IPS-11a (cell line): ENCODE measurements at regions not wholly inside any gene's neighbourhood (a gene's known extent, or its start where the extent isn't known, plus 50 kb on each side); places are given as distances from the start of the nearest gene placed in this dataset.

Source experiments
- H3K4me3 ChIP-seq: one replicate; pipeline ENCODE4 v1.5.1; 2013; ENCODE audit warnings: low read depth, low read length, control low read depth

DNA sequence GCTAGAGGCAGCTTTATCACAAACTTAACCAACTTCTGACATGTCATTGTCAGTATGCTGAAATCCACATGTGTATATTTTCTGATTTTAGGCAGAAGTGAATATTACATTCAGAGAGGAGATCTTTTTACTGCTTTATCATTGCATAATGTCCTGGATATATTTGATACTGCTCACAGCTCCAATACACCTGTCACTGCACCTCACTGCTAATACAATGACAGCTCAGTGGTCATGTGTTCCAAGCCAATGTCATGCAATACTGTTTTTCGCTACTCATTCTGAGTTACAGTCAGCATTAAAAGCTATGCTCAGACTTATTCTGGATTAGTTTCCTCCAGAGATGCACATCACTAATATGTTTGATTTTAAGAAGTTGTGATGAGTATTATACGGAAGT is 1604.6 kb downstream of the HACE1 start:
- no peak overlapping the region for H3K4me3 ChIP-seq

DNA sequence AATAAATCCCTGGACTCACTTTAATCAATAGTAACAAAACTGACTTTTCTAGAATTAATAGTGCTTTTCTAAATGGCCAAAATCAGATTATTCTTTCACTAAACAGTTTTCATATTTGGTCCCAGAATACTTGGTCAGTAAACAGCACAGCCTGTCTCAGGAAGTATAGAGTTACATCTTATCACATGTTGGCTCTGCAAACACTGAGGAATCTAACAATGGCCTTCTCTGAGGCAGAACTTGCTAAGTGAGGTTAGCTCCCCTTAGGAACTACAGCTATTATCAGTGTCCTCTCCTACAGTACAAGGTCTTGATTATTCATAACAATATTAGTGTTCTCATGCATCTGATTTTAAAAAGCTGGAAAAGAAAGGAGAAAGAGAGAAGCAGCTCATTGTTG is 1622.8 kb downstream of the HACE1 start:
- H3K4me3 ChIP-seq: no peak overlapping the region

DNA sequence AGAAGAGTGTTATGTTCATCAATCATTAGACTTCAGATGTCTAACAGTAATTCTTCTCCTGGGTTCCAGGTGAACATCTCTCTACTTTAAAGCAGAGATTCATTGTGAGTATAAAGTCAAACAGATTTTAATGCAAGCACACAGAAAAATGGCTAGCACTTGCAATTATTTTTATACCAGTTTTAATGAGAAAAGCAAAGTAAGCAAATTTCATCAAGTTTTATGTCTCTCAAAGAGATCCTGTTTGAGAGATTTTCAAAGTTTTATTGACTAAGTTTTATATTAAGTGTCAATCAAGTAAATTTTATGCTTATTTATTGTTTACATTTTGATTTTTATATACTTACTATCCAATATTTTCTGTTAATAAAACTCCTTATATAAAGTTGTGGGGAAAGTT is 1628.5 kb downstream of the HACE1 start:
- H3K4me3 ChIP-seq: no peak overlapping the region

DNA sequence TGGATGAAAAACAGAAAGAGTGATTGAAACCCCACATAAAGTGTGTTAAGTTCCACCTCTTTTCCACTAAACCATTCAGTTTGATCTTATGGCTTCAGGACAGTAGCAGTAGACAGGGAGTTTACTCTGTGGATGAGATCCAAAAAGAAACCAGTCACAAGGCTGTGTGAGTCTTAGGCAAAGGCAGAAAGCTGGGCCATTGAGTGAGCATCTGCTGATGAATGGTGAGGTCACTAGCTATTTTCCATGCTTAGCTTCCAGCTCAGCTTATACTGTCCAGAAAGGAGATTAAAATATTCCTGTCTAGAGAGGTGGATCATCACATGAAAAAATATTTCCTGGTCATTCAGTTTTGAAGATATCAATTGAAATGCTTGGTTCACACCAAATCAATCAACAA is 1643.9 kb downstream of the HACE1 start:
- no peak overlapping the region for H3K4me3 ChIP-seq

DNA sequence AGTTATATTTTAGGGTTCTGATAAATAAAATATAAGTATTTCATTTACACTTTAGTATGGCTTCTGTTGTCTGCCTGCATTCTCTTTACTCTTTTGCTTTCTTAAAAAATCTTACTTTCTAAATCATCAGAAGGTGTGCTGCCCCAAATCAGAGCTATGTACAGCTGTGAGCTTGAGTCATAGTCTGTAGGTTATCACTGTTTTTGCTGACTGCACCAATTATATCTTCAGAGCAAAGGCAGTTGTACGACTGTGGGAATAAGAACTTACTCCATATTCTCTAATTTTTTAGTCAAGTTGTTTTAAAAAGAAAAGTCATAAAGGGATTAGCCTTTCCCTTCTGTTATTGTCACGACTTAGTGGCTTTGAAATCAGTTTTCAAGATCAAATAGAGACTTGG is 1649.0 kb downstream of the HACE1 start:
- no peak overlapping the region for H3K4me3 ChIP-seq

DNA sequence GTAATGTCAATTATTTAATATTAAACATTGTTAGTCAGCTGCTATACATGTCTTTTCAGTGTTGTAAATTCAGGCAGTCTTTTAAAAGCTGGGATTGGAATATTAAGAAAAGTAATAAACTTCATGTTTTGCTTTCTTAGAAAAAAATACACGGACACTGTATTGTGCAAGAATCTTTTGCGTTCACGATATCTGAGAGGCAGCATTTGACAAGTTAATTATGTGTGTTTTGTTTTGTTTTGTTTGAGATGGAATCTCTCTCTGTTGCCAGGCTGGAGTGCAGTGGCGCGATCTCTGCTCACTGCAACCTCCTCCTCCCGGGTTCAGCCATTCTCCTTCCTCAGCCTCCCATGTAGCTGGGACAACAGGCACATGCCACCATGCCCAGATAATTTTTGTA is 1661.3 kb downstream of the HACE1 start:
- no peak overlapping the region for H3K4me3 ChIP-seq

DNA sequence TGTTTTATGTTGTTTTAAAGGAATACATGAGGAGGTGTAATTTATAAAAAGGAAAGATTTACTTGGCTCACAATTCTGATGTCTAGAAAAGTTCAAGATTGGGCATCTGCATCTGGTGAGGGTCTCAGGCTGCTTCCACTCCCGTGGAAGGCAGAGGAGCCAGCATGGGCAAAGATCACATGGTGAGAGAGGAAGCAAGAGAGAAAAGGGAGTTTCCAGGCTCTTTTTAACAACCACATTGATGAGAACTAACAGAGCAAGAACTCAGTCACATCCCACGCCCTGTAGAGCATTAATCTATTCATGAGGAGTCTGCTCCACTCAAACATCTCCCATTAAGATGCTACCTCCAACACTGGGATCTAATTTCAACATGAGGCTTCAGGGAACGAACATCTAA is 1666.3 kb downstream of the HACE1 start:
- H3K4me3 ChIP-seq: no peak overlapping the region

DNA sequence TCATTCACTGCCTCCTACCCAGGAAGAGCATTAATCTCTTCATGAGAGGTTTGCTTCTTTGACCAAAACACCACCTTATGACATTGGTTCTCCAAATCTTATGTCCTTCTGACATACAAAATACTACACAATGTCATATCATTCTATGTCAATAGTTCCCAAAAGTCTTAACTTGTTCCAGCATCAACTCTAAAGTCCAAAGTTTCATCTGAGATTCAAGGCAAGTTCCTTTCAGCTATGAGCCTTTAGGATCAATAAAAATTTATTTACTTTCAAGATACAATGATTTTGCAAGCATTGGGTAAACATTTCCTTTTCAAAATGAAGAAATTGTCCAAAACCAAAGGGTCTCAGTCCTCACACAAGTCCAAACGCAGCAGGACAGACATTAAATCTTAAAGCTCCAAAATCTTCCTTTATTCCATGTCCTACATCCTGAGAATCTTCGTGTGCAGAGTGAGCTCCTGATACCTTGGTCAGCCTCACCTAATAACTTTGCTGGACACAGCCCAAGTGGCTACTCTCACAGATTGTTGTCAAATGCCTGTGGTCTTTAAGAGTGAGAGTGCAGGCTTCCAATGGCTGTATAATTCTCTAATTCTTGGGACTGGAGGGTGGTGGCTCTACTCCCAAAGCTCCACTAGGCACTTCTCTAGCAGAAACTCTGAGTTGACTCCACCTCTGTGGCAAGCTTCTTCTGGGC is 1668.2 kb downstream of the HACE1 start:
- H3K4me3 ChIP-seq: no peak overlapping the region

DNA sequence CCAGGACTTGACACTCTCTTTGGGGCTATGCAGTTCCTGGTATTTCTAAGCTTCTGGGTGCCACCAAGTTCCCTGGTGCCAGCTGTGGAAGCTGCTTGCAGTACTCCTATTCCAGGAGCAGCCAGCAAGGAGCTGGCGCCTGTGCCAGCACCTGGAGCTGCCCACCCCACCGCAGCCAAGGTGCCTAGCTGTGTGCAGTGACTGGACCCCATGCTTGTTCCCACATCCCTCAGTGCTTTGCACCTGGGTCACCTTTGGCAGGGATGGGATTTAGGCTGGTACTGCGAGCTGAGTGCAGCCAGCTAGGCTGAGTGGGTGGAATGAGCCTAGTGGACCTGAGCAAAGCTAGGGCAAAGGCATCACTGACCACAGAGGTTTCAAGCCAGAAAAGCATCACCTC is 1674.9 kb downstream of the HACE1 start:
- no peak overlapping the region for H3K4me3 ChIP-seq

DNA sequence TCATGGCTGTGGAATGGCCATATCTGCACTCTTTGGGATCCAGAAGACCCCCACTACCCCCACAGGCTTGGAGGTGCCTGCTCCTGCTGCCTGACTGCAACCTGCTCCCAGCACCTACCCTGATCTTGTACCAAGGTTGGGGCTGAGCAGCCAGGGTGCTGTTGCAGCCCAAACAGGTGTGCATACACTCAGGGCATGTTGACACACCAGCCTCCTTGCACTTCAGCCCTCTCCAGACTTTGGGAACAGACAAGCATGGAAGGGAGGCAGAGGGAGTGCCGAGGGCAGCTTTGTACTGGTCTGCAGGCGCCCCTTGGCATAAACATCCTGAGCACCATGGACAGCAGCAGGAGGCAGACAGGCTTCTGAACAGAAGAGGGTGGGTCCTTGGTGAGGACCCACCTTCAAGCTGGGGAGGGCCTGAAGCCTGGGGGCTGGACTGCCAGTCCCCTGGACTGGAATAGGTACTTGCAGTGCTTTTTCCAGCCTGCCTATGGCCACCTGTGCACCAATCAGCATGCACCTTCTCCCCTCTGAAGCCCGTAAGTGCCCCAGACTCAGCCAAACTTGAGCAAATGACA is 1675.8 kb downstream of the HACE1 start:
- no peak overlapping the region for H3K4me3 ChIP-seq

DNA sequence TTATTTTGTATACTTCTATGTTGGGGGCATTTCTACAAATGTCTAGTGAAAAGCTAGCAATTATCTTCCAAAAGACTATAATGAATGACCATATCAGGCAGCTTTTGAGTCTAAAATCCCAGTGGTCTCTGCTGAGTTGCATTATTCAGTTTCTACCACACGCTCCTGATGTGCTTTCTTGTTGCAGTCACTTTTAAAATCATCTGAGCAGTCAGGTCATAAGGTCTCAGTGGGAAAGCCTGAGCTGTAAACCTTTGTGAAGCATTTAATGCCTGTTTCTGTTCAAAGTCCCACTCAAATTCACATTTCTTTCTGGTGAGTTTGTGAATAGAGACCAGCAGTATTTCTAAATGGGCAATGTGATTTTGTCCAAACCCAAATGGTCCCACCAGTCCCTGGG is 1681.5 kb downstream of the HACE1 start:
- no peak overlapping the region for H3K4me3 ChIP-seq

DNA sequence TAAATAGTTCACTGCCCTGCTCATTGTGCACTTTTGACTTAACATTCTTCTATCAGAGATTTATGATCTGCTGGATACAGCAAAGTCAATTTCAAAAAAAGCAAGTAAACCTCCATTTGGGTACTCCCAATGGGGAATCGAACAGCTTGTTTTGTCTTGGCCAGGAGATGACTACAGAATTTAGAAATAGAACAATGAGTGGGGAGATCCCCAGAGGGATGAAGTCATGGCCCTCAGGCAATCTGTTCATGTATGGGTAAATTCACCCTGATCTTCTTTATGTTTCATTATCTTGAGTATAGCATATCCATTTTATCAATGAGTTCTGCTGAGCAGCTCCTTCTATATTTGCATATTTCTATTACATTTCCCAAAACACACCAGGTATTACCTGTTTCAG is 1681.9 kb downstream of the HACE1 start:
- H3K4me3 ChIP-seq: no peak overlapping the region

DNA sequence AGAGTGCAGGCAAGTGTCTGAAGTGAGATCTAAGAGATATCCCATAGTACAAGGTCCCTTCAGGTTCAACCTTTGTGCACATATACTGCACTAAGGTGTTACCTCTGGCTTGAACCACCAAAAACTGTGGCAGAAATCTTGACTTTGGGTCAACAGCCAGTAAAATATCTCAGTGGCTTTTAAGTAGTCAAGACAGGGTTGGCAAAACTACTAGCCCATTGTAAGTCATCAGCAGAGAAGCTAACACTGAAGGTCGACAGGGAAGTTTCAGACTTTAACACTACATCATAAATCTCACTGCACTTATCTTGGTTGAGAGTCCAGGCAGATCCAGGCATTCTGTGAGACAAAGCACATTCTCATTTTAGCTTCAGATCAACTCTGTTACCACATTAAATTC is 1684.7 kb downstream of the HACE1 start:
- no peak overlapping the region for H3K4me3 ChIP-seq

DNA sequence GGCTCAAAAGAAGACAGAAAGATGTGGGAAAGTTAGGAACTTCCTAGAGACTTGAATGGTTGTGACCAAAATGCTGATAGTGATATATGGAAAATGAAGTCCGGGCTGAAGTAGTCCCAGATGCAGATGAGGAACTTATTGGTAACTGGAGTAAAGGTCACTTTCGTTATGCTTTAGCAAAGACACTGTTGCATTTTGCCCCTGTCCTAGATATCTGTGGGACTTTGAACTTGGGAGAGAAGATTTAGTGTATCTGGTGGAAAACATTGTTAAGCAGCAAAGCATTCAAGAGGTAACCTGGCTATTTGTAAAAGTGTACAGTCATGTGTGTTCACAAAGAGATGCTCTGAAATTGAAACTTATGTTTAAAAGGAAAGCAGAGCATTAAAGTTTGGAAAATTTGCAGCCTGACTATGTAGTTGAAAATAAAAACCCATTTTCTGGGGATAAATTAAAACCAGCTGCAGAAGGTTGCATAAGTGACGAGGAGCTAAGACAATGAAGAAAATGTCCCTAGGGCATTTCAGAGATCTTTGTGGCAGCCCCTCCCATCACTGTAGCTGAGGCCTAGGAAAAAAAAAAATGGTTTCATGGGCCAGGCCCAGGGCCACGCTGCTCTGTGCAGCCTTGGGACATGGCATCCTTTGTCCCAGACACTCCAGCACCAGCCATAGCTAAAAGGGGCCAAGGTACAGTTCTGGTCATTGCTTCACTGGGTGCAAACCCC is 1692.2 kb downstream of the HACE1 start:
- H3K4me3 ChIP-seq: no peak overlapping the region

DNA sequence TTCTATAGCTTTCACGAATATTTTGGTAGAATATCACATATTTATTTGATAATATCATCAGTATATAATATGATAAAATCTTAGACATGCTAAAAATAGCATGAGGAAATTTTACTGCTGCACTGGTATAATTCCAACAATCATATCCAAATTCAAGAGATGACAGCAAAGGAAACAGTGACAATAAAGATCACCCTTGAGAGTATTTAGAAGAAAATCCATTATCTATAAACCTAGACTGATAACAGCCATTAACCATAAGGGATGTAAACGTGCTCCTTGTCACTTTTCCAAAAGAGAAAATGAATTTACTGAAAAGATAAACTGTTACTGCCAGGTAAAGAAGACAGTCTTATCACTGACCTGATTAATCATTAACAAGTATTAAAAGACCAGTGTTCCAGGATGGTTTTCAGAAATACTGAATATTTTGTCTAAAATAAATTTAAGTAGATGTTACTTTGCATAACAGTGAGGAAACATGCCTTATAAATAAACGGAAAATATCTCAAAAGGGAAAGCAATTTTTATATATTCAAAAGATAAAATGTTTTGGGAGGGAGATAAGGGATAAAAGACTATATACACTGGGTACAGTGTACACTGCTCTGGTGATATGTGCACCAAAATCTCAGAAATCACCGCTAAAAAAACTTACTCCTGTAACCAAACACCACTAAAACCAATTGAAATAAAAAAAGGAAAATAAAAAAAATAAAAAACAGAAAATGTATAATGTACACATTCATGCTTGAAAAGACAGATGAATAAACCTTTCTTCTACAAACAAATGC is 1704.7 kb downstream of the HACE1 start:
- no peak overlapping the region for H3K4me3 ChIP-seq

DNA sequence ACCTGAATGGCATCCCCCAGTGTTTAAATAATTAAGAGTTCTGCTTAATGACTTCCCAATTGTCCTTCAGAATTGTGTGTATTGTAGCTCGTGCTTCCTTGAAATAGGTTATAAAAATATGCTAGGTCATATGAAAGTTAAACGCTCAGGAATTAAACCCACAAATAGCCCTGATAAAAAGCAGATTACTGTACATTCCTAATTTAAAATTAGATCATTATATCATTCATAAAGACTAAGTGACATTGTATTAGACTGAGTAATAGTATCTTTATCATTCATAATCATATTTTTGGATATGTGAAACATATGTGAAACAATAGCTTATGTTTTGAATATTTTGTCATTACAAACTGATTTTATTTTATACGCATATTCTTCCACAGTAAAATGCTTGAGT is 1706.7 kb downstream of the HACE1 start:
- no peak overlapping the region for H3K4me3 ChIP-seq

DNA sequence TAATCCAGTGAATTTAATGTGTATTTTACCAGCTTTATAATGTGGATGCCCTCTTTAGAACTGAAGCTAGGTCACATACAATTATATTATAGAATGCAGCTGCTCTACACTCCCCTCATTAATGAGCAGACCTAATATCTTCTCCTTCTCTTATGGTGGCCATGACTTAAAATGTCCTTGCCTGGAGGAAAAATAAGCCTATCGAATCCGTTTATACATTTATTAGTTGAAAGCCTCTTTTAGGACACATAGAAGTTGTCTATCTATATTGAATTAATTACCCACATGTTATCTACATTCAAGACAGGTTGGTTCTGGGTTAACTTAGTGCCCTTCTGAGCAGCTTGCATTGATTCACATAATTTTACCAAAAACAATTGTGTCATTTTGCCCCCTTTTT is 1716.8 kb downstream of the HACE1 start:
- no peak overlapping the region for H3K4me3 ChIP-seq

DNA sequence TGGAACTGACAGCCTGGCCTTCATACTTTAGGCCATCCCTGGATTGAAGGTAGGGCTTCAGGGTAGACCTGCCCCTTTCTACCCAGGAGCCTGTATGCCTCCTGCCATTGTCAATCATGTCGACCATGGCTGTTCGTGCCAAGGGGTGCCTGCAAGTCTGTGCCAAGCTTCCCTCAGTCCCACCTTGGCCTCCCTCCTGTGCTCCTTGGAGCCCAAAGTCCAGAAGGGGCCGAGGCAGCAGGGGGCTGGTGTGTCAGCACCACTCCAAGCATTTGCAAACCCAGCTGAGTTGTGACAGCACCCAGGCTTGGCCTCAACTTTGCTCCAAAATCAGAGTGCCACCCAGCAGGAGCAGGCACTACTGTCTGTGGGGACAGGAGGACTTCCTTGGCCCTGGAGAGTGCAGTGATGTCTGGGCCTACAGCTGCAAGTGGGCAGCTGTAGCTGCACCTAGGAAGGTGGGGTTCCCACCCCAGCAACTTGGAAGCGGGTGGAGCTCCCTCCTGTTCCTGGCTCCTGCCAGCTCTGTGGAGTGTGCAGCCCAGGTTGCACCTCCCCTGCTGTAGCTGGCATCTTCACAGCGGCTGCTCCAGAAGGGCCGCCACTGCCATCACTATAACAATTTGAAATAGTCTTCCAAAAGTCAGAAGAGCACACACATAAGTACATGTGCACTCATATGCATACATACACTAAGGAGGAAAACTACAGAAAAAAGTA is 1719.3 kb downstream of the HACE1 start:
- H3K4me3 ChIP-seq: no peak overlapping the region

DNA sequence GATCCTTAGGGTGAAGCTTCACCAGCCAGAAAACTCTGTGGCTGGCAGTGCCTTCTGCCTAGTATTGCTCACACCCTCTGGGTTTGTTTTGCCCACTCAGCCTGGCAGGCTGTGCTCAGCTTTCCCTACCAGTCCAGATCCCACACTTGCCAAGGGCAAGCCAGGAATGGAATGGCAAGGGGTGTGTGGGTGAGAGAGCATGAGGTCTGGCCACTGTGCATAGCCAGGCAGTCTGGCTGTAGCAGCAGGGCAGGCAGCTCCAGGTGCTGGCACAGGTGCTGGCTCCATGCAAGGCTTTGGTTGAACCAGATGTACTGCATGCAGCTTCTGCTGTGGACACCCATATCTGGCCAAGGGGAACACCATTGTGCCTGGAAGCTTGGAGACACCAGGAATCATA is 1720.3 kb downstream of the HACE1 start:
- peak overlapping the region; percentile 4 for H3K4me3 ChIP-seq

DNA sequence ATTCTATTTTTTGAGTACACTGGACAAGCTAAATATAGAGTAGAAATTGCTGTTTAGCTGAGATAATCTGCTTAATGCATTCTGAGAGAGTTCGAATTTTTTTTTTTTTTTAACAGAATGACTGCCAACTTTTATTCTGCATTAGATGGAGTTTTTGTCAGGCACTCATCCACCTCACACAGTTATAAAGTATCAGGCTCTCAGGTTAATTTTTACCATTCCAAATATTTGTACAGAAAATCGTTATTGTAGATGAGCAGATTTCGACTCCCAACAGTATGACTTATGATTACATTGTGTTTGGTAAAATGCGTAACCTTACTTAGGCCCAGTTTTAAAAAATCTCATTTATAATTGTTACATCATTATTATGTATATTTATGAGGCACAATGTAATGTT is 1731.0 kb downstream of the GRIK2 start:
- no peak overlapping the region for H3K4me3 ChIP-seq
